ENCODE measurements at regions not wholly inside any gene's neighbourhood (a gene's known extent, or its start where the extent isn't known, plus 50 kb on each side); places are given as distances from the start of the nearest gene placed in this dataset.

DNA sequence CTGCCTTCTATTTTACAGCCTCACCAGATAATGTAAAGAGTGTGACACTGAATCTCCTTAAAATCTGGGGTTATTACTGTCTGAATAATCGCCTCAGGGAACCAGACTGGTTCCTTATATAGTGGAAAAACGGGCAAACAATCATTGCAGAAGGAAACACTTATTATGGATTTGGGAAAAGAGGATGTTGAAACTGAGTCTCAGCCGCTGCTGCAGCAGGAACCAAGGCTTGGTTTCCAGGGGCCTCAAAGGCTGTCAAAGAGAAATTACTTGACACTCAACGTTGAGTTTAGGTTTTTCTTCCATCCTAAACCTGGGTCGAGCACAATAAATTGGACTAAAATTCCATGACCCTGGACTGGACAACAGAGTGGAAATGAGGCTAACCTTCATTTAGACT is 103.8 kb upstream of the AHR start:
- TF ChIP-seq, protein P1, sequence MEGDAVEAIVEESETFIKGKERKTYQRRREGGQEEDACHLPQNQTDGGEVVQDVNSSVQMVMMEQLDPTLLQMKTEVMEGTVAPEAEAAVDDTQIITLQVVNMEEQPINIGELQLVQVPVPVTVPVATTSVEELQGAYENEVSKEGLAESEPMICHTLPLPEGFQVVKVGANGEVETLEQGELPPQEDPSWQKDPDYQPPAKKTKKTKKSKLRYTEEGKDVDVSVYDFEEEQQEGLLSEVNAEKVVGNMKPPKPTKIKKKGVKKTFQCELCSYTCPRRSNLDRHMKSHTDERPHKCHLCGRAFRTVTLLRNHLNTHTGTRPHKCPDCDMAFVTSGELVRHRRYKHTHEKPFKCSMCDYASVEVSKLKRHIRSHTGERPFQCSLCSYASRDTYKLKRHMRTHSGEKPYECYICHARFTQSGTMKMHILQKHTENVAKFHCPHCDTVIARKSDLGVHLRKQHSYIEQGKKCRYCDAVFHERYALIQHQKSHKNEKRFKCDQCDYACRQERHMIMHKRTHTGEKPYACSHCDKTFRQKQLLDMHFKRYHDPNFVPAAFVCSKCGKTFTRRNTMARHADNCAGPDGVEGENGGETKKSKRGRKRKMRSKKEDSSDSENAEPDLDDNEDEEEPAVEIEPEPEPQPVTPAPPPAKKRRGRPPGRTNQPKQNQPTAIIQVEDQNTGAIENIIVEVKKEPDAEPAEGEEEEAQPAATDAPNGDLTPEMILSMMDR (IDR thresholded peaks at IDR 0.05; ENCODE audit: control extremely low read depth, extremely low read depth, low read depth, missing control alignments), result no peak
- no peak for DNase-seq (ENCODE audit: extremely low spot score)
- POLR2A ChIA-PET, result interaction anchor here (0.8 kb wide), 1 partner anchor 104 kb away, joined by 6 read pairs; the partner anchor contains the start of gene AHR
- CTCF ChIA-PET, result interaction anchor here (1.4 to 4.9 kb wide), 3 partner anchors 7 to 14 kb away, joined by 3 to 31 read pairs (median 6); no protein-coding TSS in a partner anchor

DNA sequence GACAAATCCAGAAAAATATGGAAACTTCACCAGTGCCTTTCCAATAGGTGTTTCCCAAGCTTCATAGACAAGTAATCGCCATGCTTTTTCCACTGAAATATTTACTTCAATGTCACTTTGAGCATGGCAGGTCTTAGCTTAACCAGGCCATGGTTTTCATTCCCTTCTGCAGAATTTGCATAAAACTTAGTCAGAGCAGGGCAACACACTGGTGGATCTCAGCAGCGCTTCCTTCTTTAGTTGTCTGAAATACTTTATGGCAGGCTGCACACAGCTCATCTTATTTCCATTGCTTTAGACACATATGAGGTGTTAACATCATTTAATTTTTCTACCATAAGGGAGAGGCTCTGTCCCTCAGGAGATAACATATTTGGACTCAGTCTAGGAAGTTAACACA is 102.9 kb upstream of the AHR start:
- CTCF ChIA-PET, result interaction anchor here (1.0 to 4.9 kb wide), 4 partner anchors 8 to 214 kb away, joined by 3 to 31 read pairs (median 4); no protein-coding TSS in a partner anchor

DNA sequence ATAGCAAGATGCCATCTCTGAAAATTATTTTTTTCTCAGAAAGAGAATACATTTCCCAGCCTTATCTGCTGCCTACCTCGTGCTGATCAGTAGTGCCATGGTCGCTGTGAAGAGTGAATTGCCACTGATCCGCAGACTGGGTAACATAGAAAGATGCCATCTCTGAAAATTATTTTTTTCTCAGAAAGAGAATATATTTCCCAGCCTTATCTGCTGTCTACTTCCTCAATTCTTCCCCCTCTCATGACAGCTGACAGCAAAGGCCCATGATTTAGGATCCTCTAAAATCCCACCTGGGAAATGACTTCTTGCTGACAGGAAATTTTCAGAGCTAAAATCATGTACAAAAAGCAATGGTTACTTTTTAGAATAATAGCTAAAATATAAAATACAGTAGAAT is 92.5 kb upstream of the AHR start:
- DNase-seq (ENCODE audit: extremely low spot score), result no peak
- POLR2A ChIA-PET, result no interaction called here
- CTCF ChIA-PET, result no interaction called here
- TF ChIP-seq, protein P1 (IDR thresholded peaks at IDR 0.05; ENCODE audit: control extremely low read depth, extremely low read depth, low read depth, missing control alignments), result no peak

More for the DNA sequence above, 102.9 kb upstream of the AHR start:
- TF ChIP-seq, protein P1 (IDR thresholded peaks at IDR 0.05; ENCODE audit: control extremely low read depth, extremely low read depth, low read depth, missing control alignments), result no peak
- DNase-seq (ENCODE audit: extremely low spot score), result no peak
- POLR2A ChIA-PET, result interaction anchor here (0.8 kb wide), 1 partner anchor 103 kb away, joined by 6 read pairs; the partner anchor contains the start of gene AHR

DNA sequence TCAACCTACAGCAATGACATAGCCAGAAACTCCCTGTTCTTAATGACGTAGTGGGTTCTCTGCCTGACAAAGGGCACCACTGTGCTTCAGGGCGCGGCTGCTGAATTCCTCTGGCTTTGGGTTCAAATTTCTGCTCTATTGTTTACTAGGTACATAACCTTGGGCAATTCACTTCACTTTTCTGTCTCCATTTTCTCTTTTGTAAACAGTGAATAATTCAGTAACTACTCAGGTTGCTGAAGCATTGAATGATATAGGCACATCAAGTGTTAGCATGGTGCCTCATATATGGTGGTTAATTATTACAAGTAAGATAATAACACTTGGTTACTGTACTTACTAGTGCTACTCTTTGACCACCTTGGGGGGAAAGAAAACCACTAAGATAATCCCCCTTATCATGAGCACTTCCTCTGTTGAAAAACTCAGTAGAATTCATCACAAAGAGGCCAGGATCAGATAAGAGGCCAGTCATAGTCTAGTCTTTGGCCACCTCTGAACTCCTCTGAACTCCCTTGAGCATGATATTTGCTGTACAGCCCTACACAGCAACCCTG is 92.0 kb upstream of the AHR start:
- CTCF ChIA-PET, result no interaction called here

DNA sequence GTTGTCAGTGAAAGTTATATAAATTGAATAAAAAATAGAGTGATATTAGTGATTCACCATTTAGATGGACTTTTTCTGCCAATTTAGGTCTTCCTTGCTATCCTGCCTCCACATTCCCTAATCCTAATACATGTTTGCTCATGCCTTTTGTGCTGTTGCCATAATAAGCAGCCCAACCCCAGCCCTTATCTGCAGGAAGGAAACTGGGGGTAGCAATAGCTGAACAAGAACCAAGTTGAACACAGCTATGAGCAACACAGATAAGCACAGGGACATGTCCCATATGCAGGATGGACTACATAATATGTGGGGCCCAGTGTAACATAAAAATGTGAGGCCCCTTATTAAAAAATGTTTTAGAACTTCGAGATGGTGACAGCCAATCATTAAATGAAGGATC is 91.2 kb upstream of the AHR start:
- ChIA-PET CTCF (interaction anchor here (3.8 kb wide), 1 partner anchor 10 kb away, joined by 31 read pairs; no protein-coding TSS in a partner anchor), POLR2A (no interaction called here)
- TF ChIP-seq, protein P1 (IDR thresholded peaks at IDR 0.05; ENCODE audit: control extremely low read depth, extremely low read depth, low read depth, missing control alignments), result no peak
- DNase-seq (ENCODE audit: extremely low spot score), result no peak

More for the DNA sequence above, 92.0 kb upstream of the AHR start:
- no peak for DNase-seq (ENCODE audit: extremely low spot score)
- TF ChIP-seq, protein P1 (IDR thresholded peaks at IDR 0.05; ENCODE audit: control extremely low read depth, extremely low read depth, low read depth, missing control alignments), result no peak
- POLR2A ChIA-PET, result no interaction called here

DNA sequence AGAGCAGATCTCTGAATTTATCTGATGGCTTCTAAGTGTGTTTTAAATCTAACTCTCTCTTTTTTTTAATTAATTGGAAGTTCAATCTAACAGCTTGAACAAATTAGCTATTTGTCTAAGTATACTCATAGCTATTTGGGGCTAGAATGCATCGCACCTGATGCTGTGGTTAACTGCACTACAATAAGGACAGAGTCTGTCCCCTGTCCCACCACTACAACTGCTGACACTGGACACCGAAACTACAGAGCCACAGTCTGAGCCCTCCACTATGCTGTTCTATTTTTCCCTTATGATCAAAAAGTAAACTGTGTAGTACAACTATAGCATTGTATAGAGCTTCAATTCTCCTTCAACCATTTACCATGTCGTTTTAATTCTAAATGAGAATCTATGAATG is 89.4 kb upstream of the AHR start:
- no peak for DNase-seq (ENCODE audit: extremely low spot score)
- POLR2A ChIA-PET, result no interaction called here
- TF ChIP-seq, protein P1 (IDR thresholded peaks at IDR 0.05; ENCODE audit: control extremely low read depth, extremely low read depth, low read depth, missing control alignments), result no peak
- CTCF ChIA-PET, result interaction anchor here (0.8 to 3.8 kb wide), 4 partner anchors 12 to 63 kb away, joined by 3 to 31 read pairs (median 4); no protein-coding TSS in a partner anchor
